ENCODE measurements at regions not wholly inside any gene's neighbourhood (a gene's known extent, or its start where the extent isn't known, plus 50 kb on each side); places are given as distances from the start of the nearest gene placed in this dataset.
"Not testable (repeated sequence)": the region's sequence is repeated elsewhere in the genome, so short reads cannot be mapped to it uniquely, and the experiment has no call there.

- DNase-seq = not testable (repeated sequence)
These were observed 822.1 kb downstream of the KCNMA1 start for GRCh38 chr10:76815505-76815904.

GRCh38 chr10:76811430-76811829 is 826.2 kb downstream of the KCNMA1 start:
- no peak for DNase-seq

- DNase-seq = no peak
These were observed 849.2 kb downstream of the KCNMA1 start for GRCh38 chr10:76788452-76788811.

- no peak for DNase-seq
These were observed 849.7 kb downstream of the KCNMA1 start for GRCh38 chr10:76787746-76788451.

GRCh38 chr10:76786504-76787072 is 851.0 kb downstream of the KCNMA1 start:
- no peak for DNase-seq

- DNase-seq = no peak
These were observed 853.5 kb downstream of the KCNMA1 start for GRCh38 chr10:76784076-76784475.

GRCh38 chr10:76779796-76780301 is 857.8 kb downstream of the KCNMA1 start:
- DNase-seq = no peak

- DNase-seq = no peak
These were observed 858.5 kb downstream of the KCNMA1 start for GRCh38 chr10:76778914-76779795.

- DNase-seq = no peak
These were observed 862.5 kb downstream of the KCNMA1 start for GRCh38 chr10:76774987-76775603.

- DNase-seq = no peak
These were observed 868.0 kb downstream of the KCNMA1 start for GRCh38 chr10:76769582-76769981.

- DNase-seq = no peak
These were observed 868.4 kb downstream of the KCNMA1 start for GRCh38 chr10:76769161-76769560.

- no peak for DNase-seq
These were observed 870.9 kb downstream of the KCNMA1 start for GRCh38 chr10:76766682-76767081.

GRCh38 chr10:76764921-76765320 is 872.7 kb downstream of the KCNMA1 start:
- not testable (repeated sequence) for DNase-seq

- DNase-seq = no peak
These were observed 873.4 kb downstream of the KCNMA1 start for GRCh38 chr10:76764177-76764576.

- no peak for DNase-seq
These were observed 874.2 kb downstream of the KCNMA1 start for GRCh38 chr10:76763376-76763775.

- DNase-seq = no peak
These were observed 877.9 kb downstream of the KCNMA1 start for GRCh38 chr10:76759681-76760080.

GRCh38 chr10:76743169-76743568 is 894.4 kb downstream of the KCNMA1 start:
- no peak for DNase-seq

GRCh38 chr10:76740514-76740913 is 897.1 kb downstream of the KCNMA1 start:
- no peak for DNase-seq

GRCh38 chr10:76738991-76739390 is 898.6 kb downstream of the KCNMA1 start:
- DNase-seq = no peak

GRCh38 chr10:76736815-76737618 is 900.6 kb downstream of the KCNMA1 start:
- no peak for DNase-seq

GRCh38 chr10:76736392-76736791 is 901.2 kb downstream of the KCNMA1 start:
- no peak for DNase-seq

GRCh38 chr10:76735866-76736265 is 901.7 kb downstream of the KCNMA1 start:
- DNase-seq = no peak

Data from suppressor macrophage treated with lipopolysaccharide for 4 hours (primary cell).